Aorta (tissue), 5 donors: ENCODE measurements at regions not wholly inside any gene's neighbourhood (a gene's known extent, or its start where the extent isn't known, plus 50 kb on each side); places are given as distances from the start of the nearest gene placed in this dataset.

ENCODE experiments used
- ATAC-seq: fragments of 200-7000 bp; cut with Tn5 transposase; one replicate; pipeline ENCODE4 v1.9.1; 2022; ENCODE audit warnings: moderate library complexity; ENCODE audit not compliant: low FRiP score
- DNase-seq, 2 donors: peaks; one replicate each; pipeline ENCODE4 v3.0.0-alpha.2; 2020
- H3K27ac ChIP-seq, 2 donors: one replicate each; pipeline ENCODE4 v1.5.1; 2013; ENCODE audit warnings: low read length in 2 of 2, mild to moderate bottlenecking in 2 of 2, moderate library complexity in 2 of 2, control low read depth in 1 of 2, inconsistent platforms in 1 of 2, low read depth in 1 of 2
- H3K27me3 ChIP-seq, 2 donors: one replicate each; pipeline ENCODE4 v1.6.1; 2013; ENCODE audit warnings: control low read depth in 1 of 2, low read length in 1 of 2, mild to moderate bottlenecking in 1 of 2, moderate library complexity in 1 of 2; ENCODE audit not compliant: insufficient read depth in 2 of 2, control insufficient read depth in 1 of 2
- H3K36me3 ChIP-seq, 2 donors: one replicate each; pipeline ENCODE4 v1.6.1; 2013; ENCODE audit warnings: control low read depth in 1 of 2, low read length in 1 of 2, mild to moderate bottlenecking in 1 of 2; ENCODE audit not compliant: insufficient read depth in 2 of 2, control insufficient read depth in 1 of 2
- H3K4me1 ChIP-seq, 2 donors: one replicate each; pipeline ENCODE4 v1.6.1; 2013; ENCODE audit warnings: low read length in 2 of 2, control low read depth in 1 of 2, mild to moderate bottlenecking in 1 of 2, moderate library complexity in 1 of 2; ENCODE audit not compliant: insufficient read depth in 2 of 2, control insufficient read depth in 1 of 2
- H3K4me3 ChIP-seq, 2 donors: one replicate each; pipeline ENCODE4 v1.5.1; 2013; ENCODE audit warnings: low read length in 2 of 2, control low read depth in 1 of 2, mild to moderate bottlenecking in 1 of 2
- H3K9me3 ChIP-seq: one replicate; pipeline ENCODE4 v1.6.1; 2013; ENCODE audit warnings: mild to moderate bottlenecking, low read length; ENCODE audit not compliant: control insufficient read depth
- WGBS, 2 donors: extraction: QIAGEN DNeasy Blood & Tissue Kit; methylation state at CpG; one replicate each; pipeline ENCODE4 v1.1.7; 2013; 5-methylcytosine and 5-hydroxymethylcytosine counted together
- intact Hi-C, 2 donors: fragments of 100-400 bp; cut with DNase I; formaldehyde crosslinking; loops; one replicate each; pipeline versions ENCODE4 v1.14.2 to v1.15.0; 2022
- donor health status: healthy with polysubstance abuse.
- donor health status: Bipolar disorder and iron deficiency.
- donor health status: DM: no; HTN: no; CAD: no.
- donor health status: DM: no; HTN: no; CAD: no.
- donor health status: DM: yes; HTN: yes; CAD: no.

- Histone ChIP-seq H3K4me1 (no peaks in the 10 kb centered on the region), H3K36me3 (no peaks in the 10 kb centered on the region), H3K9me3 (no peaks in the 10 kb centered on the region), H3K4me3 (no peak overlapping the region), H3K27me3 (no peaks in the 10 kb centered on the region), H3K27ac (no peak overlapping the region)
- intact Hi-C loops: no loop called here
- WGBS, 2 donors: 85 to 88% methylated on average over 4 of the region's 4 CpGs
- DNase-seq (no peak), ATAC-seq (no peak)
These were observed 157.3 kb upstream of the CDH19 start for GRCh38 chr18:66761166-66761565.

- no peak for DNase-seq
- Histone ChIP-seq H3K4me3 (no peak overlapping the region), H3K27me3 (no peaks in the 10 kb centered on the region), H3K4me1 (no peaks in the 10 kb centered on the region), H3K9me3 (no peaks in the 10 kb centered on the region), H3K27ac (no peak overlapping the region), H3K36me3 (no peaks in the 10 kb centered on the region)
- WGBS, 2 donors: 88 to 89% methylated on average over 4 of the region's 4 CpGs
- intact Hi-C loops: no loop called here
- ATAC-seq: no peak
These were observed 156.7 kb upstream of the CDH19 start for GRCh38 chr18:66760559-66760958.

GRCh38 chr18:66759050-66759828 lies 155.3 kb upstream of the CDH19 start:
- H3K4me1 ChIP-seq: no peaks in the 10 kb centered on the region
- H3K9me3 ChIP-seq: no peaks in the 10 kb centered on the region
- 77 to 85% methylated on average over 6 of the region's 6 CpGs for WGBS, 2 donors
- no peak for ATAC-seq
- intact Hi-C loops: no loop called here
- no peaks in the 10 kb centered on the region for H3K36me3 ChIP-seq
- H3K27me3 ChIP-seq: no peaks in the 10 kb centered on the region
- no peak overlapping the region for H3K27ac ChIP-seq
- H3K4me3 ChIP-seq: no peak overlapping the region
- no peak for DNase-seq

- Histone ChIP-seq H3K9me3 (no peaks in the 10 kb centered on the region), H3K27ac (no peak overlapping the region), H3K27me3 (no peaks in the 10 kb centered on the region), H3K4me3 (no peak overlapping the region), H3K4me1 (no peaks in the 10 kb centered on the region), H3K36me3 (no peaks in the 10 kb centered on the region)
- WGBS, 2 donors: 79 to 83% methylated on average over 4 of the region's 4 CpGs
- intact Hi-C loops: no loop called here
- DNase-seq: no peak
- no peak for ATAC-seq
These were observed 154.1 kb upstream of the CDH19 start for GRCh38 chr18:66757946-66758345.

GRCh38 chr18:66754335-66754734 lies 150.4 kb upstream of the CDH19 start:
- ATAC-seq (no peak), DNase-seq (no peak)
- Histone ChIP-seq H3K4me1 (no peaks in the 10 kb centered on the region), H3K4me3 (no peak overlapping the region), H3K27me3 (no peaks in the 10 kb centered on the region), H3K9me3 (peaks cover 2% of the 10 kb centered on the region), H3K36me3 (no peaks in the 10 kb centered on the region), H3K27ac (no peak overlapping the region)
- 29 to 45% methylated on average over 1 of the region's 1 CpG for WGBS, 2 donors
- intact Hi-C loops: no loop called here

GRCh38 chr18:66752733-66753132 lies 148.8 kb upstream of the CDH19 start:
- peaks cover 2% of the 10 kb centered on the region for H3K9me3 ChIP-seq
- intact Hi-C loops: no loop called here
- ATAC-seq: no peak
- WGBS, 2 donors: 70 to 80% methylated on average over 3 of the region's 3 CpGs
- H3K36me3 ChIP-seq: no peaks in the 10 kb centered on the region
- H3K4me3 ChIP-seq: no peak overlapping the region
- no peak overlapping the region for H3K27ac ChIP-seq
- no peaks in the 10 kb centered on the region for H3K4me1 ChIP-seq
- no peak for DNase-seq
- H3K27me3 ChIP-seq: no peaks in the 10 kb centered on the region

- no peak for ATAC-seq
- intact Hi-C loops: no loop called here
- H3K4me1 ChIP-seq: no peaks in the 10 kb centered on the region
- no peaks in the 10 kb centered on the region for H3K36me3 ChIP-seq
- H3K27me3 ChIP-seq: no peaks in the 10 kb centered on the region
- H3K4me3 ChIP-seq: no peak overlapping the region
- DNase-seq: no peak
- no peak overlapping the region for H3K27ac ChIP-seq
- H3K9me3 ChIP-seq: peaks cover 2% of the 10 kb centered on the region
These were observed 145.7 kb upstream of the CDH19 start for GRCh38 chr18:66749481-66750035.

- no peaks in the 10 kb centered on the region for H3K36me3 ChIP-seq
- ATAC-seq (no peak), DNase-seq (no peak)
- WGBS, 2 donors: 29 to 48% methylated on average over 2 of the region's 2 CpGs
- intact Hi-C loops: no loop called here
- H3K4me3 ChIP-seq: no peak overlapping the region
- H3K9me3 ChIP-seq: peaks cover 2% of the 10 kb centered on the region
- no peak overlapping the region for H3K27ac ChIP-seq
- no peaks in the 10 kb centered on the region for H3K27me3 ChIP-seq
- no peaks in the 10 kb centered on the region for H3K4me1 ChIP-seq
These were observed 145.1 kb upstream of the CDH19 start for GRCh38 chr18:66749030-66749429.

GRCh38 chr18:66742832-66743231 lies 138.9 kb upstream of the CDH19 start:
- no peaks in the 10 kb centered on the region for H3K4me1 ChIP-seq
- H3K4me3 ChIP-seq: no peak overlapping the region
- H3K27ac ChIP-seq: no peak overlapping the region
- 35 to 41% methylated on average over 2 of the region's 2 CpGs for WGBS, 2 donors
- H3K9me3 ChIP-seq: no peaks in the 10 kb centered on the region
- ATAC-seq (no peak), DNase-seq (no peak)
- intact Hi-C loops: no loop called here
- H3K36me3 ChIP-seq: no peaks in the 10 kb centered on the region
- H3K27me3 ChIP-seq: no peaks in the 10 kb centered on the region
